ENCODE measurements at regions not wholly inside any gene's neighbourhood (a gene's known extent, or its start where the extent isn't known, plus 50 kb on each side); places are given as distances from the start of the nearest gene placed in this dataset.

- H2AFZ ChIP-seq (ENCODE audit: low read length) = no peak overlapping the region
- H3K56ac ChIP-seq (replicated peaks; ENCODE audit: insufficient read length, low read depth, low read length) = no peak overlapping the region
- H3K36me3 ChIP-seq (ENCODE audit: control insufficient read depth in 2 of 4, insufficient read depth in 4 of 4, low read length in 3 of 4) = no peaks in the 10 kb centered on the region
- H3K4me2 ChIP-seq (ENCODE audit: insufficient read depth in 1 of 2, low read depth in 2 of 2, low read length in 2 of 2) = no peak overlapping the region
- H4K8ac ChIP-seq (ENCODE audit: extremely low read depth, insufficient read depth, low read length) = no peak overlapping the region; the same call in 1 of the 2 replicates
- DNase-seq (ENCODE audit: low read depth in 1 of 2, low spot score in 2 of 2) = no peak
- CTCF ChIA-PET (ENCODE audit: partially characterized antibody) = interaction anchor here (0.7 to 1.5 kb wide), 3 partner anchors 9 to 252 kb away, joined by 3 to 4 read pairs (median 3); no protein-coding TSS in a partner anchor
- H3K4ac ChIP-seq (replicated peaks; ENCODE audit: insufficient read length, low read depth, low read length) = no peak overlapping the region
- no peak overlapping the region for H2BK120ac ChIP-seq (replicated peaks; ENCODE audit: low read depth, low read length)
- H3K27ac ChIP-seq (ENCODE audit: low read depth, low read length) = no peak overlapping the region
- H2BK15ac ChIP-seq (ENCODE audit: low read length) = no peak overlapping the region
- no peaks in the 10 kb centered on the region for H3K9me3 ChIP-seq (ENCODE audit: insufficient read depth in 2 of 2, low read depth in 1 of 2, low read length in 1 of 2)
- no peaks in the 10 kb centered on the region for H3K79me2 ChIP-seq (ENCODE audit: control insufficient read depth in 1 of 2, insufficient read depth in 2 of 2, low read length in 2 of 2)
- 90% methylated on average over 4 of the region's 4 CpGs; no CpG with 5 or more reads in 1 of the 2 experiments for WGBS, 2 experiments (ENCODE audit: extremely low coverage in 1 of 2, insufficient coverage in 1 of 2, insufficient read length in 1 of 2, insufficient replicate concordance in 2 of 2, low coverage in 1 of 2, low lambda C conversion rate in 2 of 2, missing lambda C conversion rate in 1 of 2)
- POLR2A ChIA-PET (ENCODE audit: partially characterized antibody) = no interaction called here
- H4K5ac ChIP-seq (ENCODE audit: insufficient read length, low read depth, low read length) = no peak overlapping the region
- H3K14ac ChIP-seq (ENCODE audit: insufficient read length) = no peak overlapping the region
- no peaks in the 10 kb centered on the region for H3K23me2 ChIP-seq (ENCODE audit: low read depth, low read length)
- H4K91ac ChIP-seq (replicated peaks; ENCODE audit: insufficient read length, low read length) = no peak overlapping the region
- H2BK12ac ChIP-seq (ENCODE audit: low read depth, low read length) = no peak overlapping the region
- no peak overlapping the region for H3K18ac ChIP-seq (ENCODE audit: extremely low read depth, low read length)
- no peak overlapping the region for H3K4me3 ChIP-seq (ENCODE audit: extremely low read depth in 1 of 4, insufficient read depth in 2 of 4, low read depth in 3 of 4, low read length in 4 of 4)
- TF ChIP-seq SIRT6 (IDR thresholded peaks at IDR 0.05; ENCODE audit: low read length) = no peak
- no peak for TF ChIP-seq SP2 (IDR thresholded peaks at IDR 0.05; ENCODE audit: low read length)
- TF ChIP-seq, protein P1, sequence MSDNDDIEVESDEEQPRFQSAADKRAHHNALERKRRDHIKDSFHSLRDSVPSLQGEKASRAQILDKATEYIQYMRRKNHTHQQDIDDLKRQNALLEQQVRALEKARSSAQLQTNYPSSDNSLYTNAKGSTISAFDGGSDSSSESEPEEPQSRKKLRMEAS (IDR thresholded peaks at IDR 0.05) = no peak
- TF ChIP-seq SUZ12 (IDR thresholded peaks at IDR 0.05; ENCODE audit: low read length) = no peak
- TF ChIP-seq TEAD4 (IDR thresholded peaks at IDR 0.05; ENCODE audit: low read depth, low read length) = no peak
- no peak for TF ChIP-seq CHD2 (IDR thresholded peaks at IDR 0.05; ENCODE audit: low read length)
- TF ChIP-seq YY1 (IDR thresholded peaks at IDR 0.05; ENCODE audit: low read depth, low read length) = no peak
- TF ChIP-seq EGR1 (IDR thresholded peaks at IDR 0.05; ENCODE audit: borderline replicate concordance, low read depth, low read length) = no peak
- TF ChIP-seq KDM4A (IDR thresholded peaks at IDR 0.05; ENCODE audit: low read depth, low read length, severe bottlenecking) = no peak
- no peak for TF ChIP-seq GTF2F1 (IDR thresholded peaks at IDR 0.05; ENCODE audit: borderline replicate concordance, low read depth, low read length)
- TF ChIP-seq SP4 (IDR thresholded peaks at IDR 0.05; ENCODE audit: low read length) = no peak
- no peak for TF ChIP-seq CREB1 (IDR thresholded peaks at IDR 0.05)
- no peak for TF ChIP-seq RBBP5 (IDR thresholded peaks at IDR 0.05; ENCODE audit: borderline replicate concordance, low read depth, low read length)
- no peak for TF ChIP-seq ZNF274 (IDR thresholded peaks at IDR 0.05; ENCODE audit: borderline replicate concordance, extremely low read depth, low read length)
- TF ChIP-seq TCF12 (IDR thresholded peaks at IDR 0.05; ENCODE audit: low read depth, low read length) = no peak
- H3K9ac ChIP-seq (replicated peaks in 1 of 4; ENCODE audit: extremely low read depth in 1 of 4, low read depth in 3 of 4, low read length in 3 of 4) = no peak overlapping the region
- H4K20me1 ChIP-seq (replicated peaks in 1 of 2; ENCODE audit: control insufficient read depth in 1 of 2, insufficient read depth in 2 of 2, low read length in 2 of 2) = no peaks in the 10 kb centered on the region
- peaks cover 0 to 9% (median 2%) of the 10 kb centered on the region in 4 experiments; a peak in 4 of 7 replicates for H3K4me1 ChIP-seq (replicated peaks in 1 of 4; ENCODE audit: control insufficient read depth in 3 of 4, insufficient read depth in 4 of 4, low read length in 3 of 4)
- H2AK5ac ChIP-seq (ENCODE audit: low read depth, low read length) = no peak overlapping the region
- no peak overlapping the region for H2BK20ac ChIP-seq (ENCODE audit: low read length)
- FAIRE-seq = no peak
- no peak overlapping the region for H2BK5ac ChIP-seq (ENCODE audit: low read depth, low read length)
- H3K79me1 ChIP-seq (ENCODE audit: low read depth, low read length) = no peaks in the 10 kb centered on the region
- no peaks in the 10 kb centered on the region for H3K27me3 ChIP-seq (replicated peaks in 1 of 4; ENCODE audit: control insufficient read depth in 3 of 4, extremely low read depth in 1 of 4, insufficient read depth in 3 of 4, low read length in 3 of 4)
- H3K23ac ChIP-seq (ENCODE audit: insufficient read length) = no peak overlapping the region
Observed at GRCh38 chr12:107369679-107370078, 276.3 kb upstream of the CRY1 start.

Measured in H1 (cell line).